ENCODE measurements at regions not wholly inside any gene's neighbourhood (a gene's known extent, or its start where the extent isn't known, plus 50 kb on each side); places are given as distances from the start of the nearest gene placed in this dataset.

DNA sequence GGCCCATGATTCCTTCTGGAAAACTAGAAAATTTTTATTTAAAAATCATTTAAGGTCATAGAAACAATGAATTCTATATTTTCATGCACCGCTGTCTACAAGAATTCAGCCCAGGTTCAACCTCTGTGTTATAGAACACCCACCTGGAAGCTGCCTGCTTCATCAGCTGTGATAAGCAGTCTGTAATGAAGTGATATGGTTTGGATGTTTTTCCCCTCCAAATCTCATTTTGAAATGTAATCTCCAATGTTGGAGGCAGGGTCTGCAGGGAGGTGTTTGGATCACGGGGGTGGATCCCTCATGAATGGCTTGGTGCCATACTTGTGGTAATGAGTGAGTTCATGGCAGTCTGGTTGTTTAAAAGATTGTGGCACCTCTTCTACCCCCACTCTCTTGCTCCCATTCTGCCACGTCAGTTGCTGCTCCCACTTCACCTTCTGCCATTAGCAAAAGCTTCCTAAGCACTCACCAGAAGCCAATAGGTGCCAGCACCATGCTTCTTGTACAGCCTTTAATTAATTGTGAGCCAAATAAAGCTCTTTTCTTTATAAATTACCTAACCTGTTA, 55.6 kb downstream of the MRPL32 start:
- DNase-seq = no peak
- Mint-ChIP-seq H3K4me3 (no peak overlapping the region), H3K9me3 (peaks cover 23% of the 10 kb centered on the region), H3K4me1 (peaks cover 15% of the 10 kb centered on the region), H3K36me3 (ENCODE audit: low read depth) (peaks cover 5% of the 10 kb centered on the region), H3K27ac (no peak overlapping the region), H3K27me3 (ENCODE audit: low read depth, poor library complexity) (peaks cover 3% of the 10 kb centered on the region)
- TF ChIP-seq CTCF (IDR thresholded peaks at IDR 0.05) = no peak

- peaks cover 1% of the 10 kb centered on the region for H3K9me3 Mint-ChIP-seq
- peaks cover 21% of the 10 kb centered on the region for H3K4me1 Mint-ChIP-seq
- no peaks in the 10 kb centered on the region for H3K36me3 Mint-ChIP-seq (ENCODE audit: low read depth)
- no peak overlapping the region for H3K27ac Mint-ChIP-seq
- H3K4me3 Mint-ChIP-seq = no peak overlapping the region
- no peak for TF ChIP-seq CTCF (IDR thresholded peaks at IDR 0.05)
- no peak for DNase-seq
- peaks cover 8% of the 10 kb centered on the region for H3K27me3 Mint-ChIP-seq (ENCODE audit: low read depth, poor library complexity)
These were observed 58.8 kb downstream of the MRPL32 start for GRCh38 chr7:42991024-42991423.

GRCh38 chr7:42991913-42992591, 59.9 kb downstream of the MRPL32 start:
- peak; percentile 18 for DNase-seq
- H3K4me1 Mint-ChIP-seq = peaks cover 21% of the 10 kb centered on the region
- no peak overlapping the region for H3K27ac Mint-ChIP-seq
- peaks cover 8% of the 10 kb centered on the region for H3K27me3 Mint-ChIP-seq (ENCODE audit: low read depth, poor library complexity)
- H3K36me3 Mint-ChIP-seq (ENCODE audit: low read depth) = no peaks in the 10 kb centered on the region
- H3K4me3 Mint-ChIP-seq = no peak overlapping the region
- no peak for TF ChIP-seq CTCF (IDR thresholded peaks at IDR 0.05)
- H3K9me3 Mint-ChIP-seq = no peaks in the 10 kb centered on the region

DNA sequence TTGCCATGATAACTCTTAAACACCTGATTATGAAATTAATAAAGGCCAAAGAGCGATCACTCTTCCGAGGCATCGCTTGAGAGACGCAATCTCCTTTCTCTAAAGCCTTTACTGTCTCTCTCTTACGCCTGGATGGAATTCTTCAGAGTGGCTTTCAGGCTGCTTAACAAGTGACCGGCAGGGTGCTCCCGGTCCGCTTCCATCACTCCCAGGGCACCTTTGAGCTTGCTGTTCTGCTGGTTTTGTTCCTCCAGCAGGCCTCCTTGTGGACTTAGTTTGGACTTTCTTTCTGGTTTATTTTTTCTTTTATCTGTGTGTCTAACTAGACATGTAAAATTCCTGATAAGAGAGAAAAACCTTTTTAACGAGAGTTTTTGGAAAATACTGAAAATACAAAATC, 60.9 kb downstream of the MRPL32 start:
- H3K4me3 Mint-ChIP-seq = no peak overlapping the region
- peak; percentile 17 for DNase-seq
- H3K9me3 Mint-ChIP-seq = no peaks in the 10 kb centered on the region
- no peaks in the 10 kb centered on the region for H3K36me3 Mint-ChIP-seq (ENCODE audit: low read depth)
- H3K27me3 Mint-ChIP-seq (ENCODE audit: low read depth, poor library complexity) = peaks cover 8% of the 10 kb centered on the region
- H3K27ac Mint-ChIP-seq = no peak overlapping the region
- TF ChIP-seq CTCF (IDR thresholded peaks at IDR 0.05) = no peak
- peaks cover 21% of the 10 kb centered on the region for H3K4me1 Mint-ChIP-seq

DNA sequence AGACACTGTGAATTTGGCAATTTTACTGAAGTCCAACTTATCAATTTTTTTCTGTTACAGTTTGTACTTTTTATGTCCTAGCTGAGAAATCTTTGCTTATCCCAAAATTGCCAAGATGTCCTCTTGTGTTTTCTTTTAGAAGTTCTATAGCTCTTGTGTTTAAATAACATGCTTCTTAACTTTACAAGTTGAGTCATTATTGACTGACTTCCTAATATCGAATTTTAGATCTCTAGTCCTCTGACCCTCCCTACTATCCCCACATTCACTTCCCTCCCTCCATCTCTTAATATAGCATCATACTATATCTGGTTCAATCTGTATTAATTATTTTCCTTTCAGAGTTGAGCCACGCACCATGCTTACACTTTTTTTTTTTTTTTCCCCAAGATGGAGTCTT, 61.9 kb downstream of the MRPL32 start:
- TF ChIP-seq CTCF (IDR thresholded peaks at IDR 0.05) = no peak
- Mint-ChIP-seq H3K27ac (peak overlapping the region; percentile 76), H3K36me3 (ENCODE audit: low read depth) (no peaks in the 10 kb centered on the region), H3K4me1 (peaks cover 21% of the 10 kb centered on the region), H3K9me3 (peaks cover 3% of the 10 kb centered on the region), H3K27me3 (ENCODE audit: low read depth, poor library complexity) (peaks cover 8% of the 10 kb centered on the region), H3K4me3 (no peak overlapping the region)
- DNase-seq = no peak

GRCh38 chr7:42997611-42998010, 65.4 kb downstream of the MRPL32 start:
- Mint-ChIP-seq H3K4me1 (peaks cover 7% of the 10 kb centered on the region), H3K4me3 (no peak overlapping the region), H3K36me3 (ENCODE audit: low read depth) (no peaks in the 10 kb centered on the region), H3K27ac (no peak overlapping the region), H3K27me3 (ENCODE audit: low read depth, poor library complexity) (peaks cover 8% of the 10 kb centered on the region), H3K9me3 (peaks cover 3% of the 10 kb centered on the region)
- no peak for TF ChIP-seq CTCF (IDR thresholded peaks at IDR 0.05)
- no peak for DNase-seq

Measured in nephron progenitor cell (in vitro differentiated cells).